PFSK-1 (cell line): ENCODE measurements at regions not wholly inside any gene's neighbourhood (a gene's known extent, or its start where the extent isn't known, plus 50 kb on each side); places are given as distances from the start of the nearest gene placed in this dataset.

Experiments
- POLR2AphosphoS5 ChIP-seq: IDR thresholded peaks from 2 replicates; pipeline ENCODE4 v1.6.1; 2012; ENCODE audit warnings: low read depth, mild to moderate bottlenecking, control low read depth, low read length, moderate library complexity
- SIN3A ChIP-seq: IDR thresholded peaks from 2 replicates; pipeline ENCODE4 v1.6.1; 2012; ENCODE audit warnings: mild to moderate bottlenecking, low read length, moderate library complexity, borderline replicate concordance; ENCODE audit not compliant: insufficient read depth
- TAF1 ChIP-seq: IDR thresholded peaks from 2 replicates; pipeline ENCODE4 v1.6.1; 2012; ENCODE audit warnings: low read length, control low read depth, borderline replicate concordance; ENCODE audit not compliant: insufficient read depth

DNA sequence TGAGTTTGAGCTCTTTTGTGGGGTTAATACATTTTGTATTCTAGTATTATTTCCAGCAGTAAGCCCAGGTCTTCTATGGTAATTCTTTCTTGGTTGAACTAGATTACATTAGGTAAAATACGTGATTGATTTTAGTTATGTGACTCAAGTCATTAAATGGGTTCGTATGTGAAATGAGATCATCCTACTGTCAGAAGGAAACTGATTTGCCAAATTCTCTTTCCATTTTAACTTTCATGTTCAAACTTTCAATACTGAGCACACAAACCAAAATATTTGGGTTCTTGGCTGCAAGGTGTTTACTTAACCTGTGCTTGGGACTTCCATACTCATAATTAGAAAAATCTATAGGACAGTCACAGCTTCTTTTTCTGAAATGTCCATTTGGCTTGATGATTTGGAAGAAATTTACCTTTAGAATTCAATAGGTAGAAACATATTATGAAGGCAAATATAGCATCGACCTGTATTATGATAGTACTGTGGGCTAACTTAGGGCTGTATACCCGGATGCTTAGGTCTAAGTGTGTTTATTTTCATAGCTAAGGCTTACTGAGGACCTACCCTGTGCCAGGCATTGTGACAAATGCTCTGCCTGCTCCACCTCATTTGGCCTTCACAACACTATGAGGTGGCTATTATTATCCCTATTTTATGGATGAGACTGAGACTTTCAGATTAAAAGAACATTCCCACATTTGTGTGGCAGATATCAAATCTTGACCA lies 631.8 kb upstream of the GRM7 start:
- TF ChIP-seq POLR2AphosphoS5, result no peak
- no peak for TF ChIP-seq SIN3A
- no peak for TF ChIP-seq TAF1
